ENCODE measurements at regions not wholly inside any gene's neighbourhood (a gene's known extent, or its start where the extent isn't known, plus 50 kb on each side); places are given as distances from the start of the nearest gene placed in this dataset.

DNA sequence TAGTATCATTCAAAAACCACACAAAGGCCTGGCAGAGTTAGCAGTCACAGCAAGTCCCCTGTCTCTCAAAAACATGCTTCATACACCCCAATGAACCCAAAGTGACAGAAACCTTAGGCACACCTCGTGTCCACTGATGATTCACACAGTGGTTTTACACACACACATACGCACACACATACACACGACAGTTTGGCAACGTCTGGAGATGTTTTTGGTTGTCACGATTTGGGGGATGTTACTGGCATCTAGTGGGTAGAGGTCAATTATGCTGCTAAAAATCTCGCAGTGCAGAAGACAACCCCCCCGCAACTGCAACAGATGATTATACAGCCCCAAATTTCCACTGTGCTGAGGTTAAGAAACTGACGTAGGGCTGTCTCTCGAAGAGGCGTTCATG, 72.9 kb upstream of the PARD3B start:
- Histone ChIP-seq H2AK5ac (ENCODE audit: low read length, severe bottlenecking) (no peak overlapping the region), H3K18ac (ENCODE audit: low read depth in 1 of 2, low read length in 2 of 2) (no peak overlapping the region), H3K4ac (ENCODE audit: low read depth in 1 of 2, low read length in 2 of 2) (no peak overlapping the region), H3K79me1 (replicated peaks; ENCODE audit: low read length, poor library complexity, severe bottlenecking) (no peaks in the 10 kb centered on the region), H3K4me2 (ENCODE audit: low read length, poor library complexity, severe bottlenecking) (no peak overlapping the region), H3K4me1 (ENCODE audit: control insufficient read depth, insufficient read depth, low read depth, low read length) (no peaks in the 10 kb centered on the region), H3K23ac (ENCODE audit: low read length in 2 of 2) (no peak overlapping the region), H3K27ac (ENCODE audit: low read length, poor library complexity, severe bottlenecking) (no peak overlapping the region), H3K9ac (ENCODE audit: low read length) (no peak overlapping the region), H3K14ac (ENCODE audit: low read length in 2 of 2) (peak overlapping the region in 1 of 2 experiments; percentile 49), H2AFZ (ENCODE audit: low read depth, low read length) (no peak overlapping the region), H2BK12ac (ENCODE audit: low read length in 2 of 2) (peak overlapping the region in 1 of 2 experiments; percentile 56), H2BK120ac (ENCODE audit: low read depth, low read length) (no peak overlapping the region), H3K27me3 (ENCODE audit: control insufficient read depth in 1 of 2, insufficient read depth in 1 of 2, low read length in 2 of 2) (no peaks in the 10 kb centered on the region), H2BK15ac (ENCODE audit: low read depth, poor library complexity, severe bottlenecking) (no peak overlapping the region), H3K9me3 (ENCODE audit: control insufficient read depth, low read length) (no peaks in the 10 kb centered on the region), H2BK5ac (ENCODE audit: low read depth, low read length, poor library complexity, severe bottlenecking) (no peak overlapping the region), H3K4me3 (ENCODE audit: insufficient read depth in 1 of 2, low read depth in 1 of 2, low read length in 2 of 2) (no peak overlapping the region), H4K91ac (ENCODE audit: low read length) (no peak overlapping the region), H4K8ac (ENCODE audit: low read length) (no peak overlapping the region), H3K36me3 (ENCODE audit: control insufficient read depth in 1 of 2, insufficient read depth in 2 of 2, low read depth in 1 of 2, low read length in 2 of 2) (no peaks in the 10 kb centered on the region)
- DNase-seq, result no peak
- WGBS, result 94% methylated on average over 10 of the region's 10 CpGs

DNA sequence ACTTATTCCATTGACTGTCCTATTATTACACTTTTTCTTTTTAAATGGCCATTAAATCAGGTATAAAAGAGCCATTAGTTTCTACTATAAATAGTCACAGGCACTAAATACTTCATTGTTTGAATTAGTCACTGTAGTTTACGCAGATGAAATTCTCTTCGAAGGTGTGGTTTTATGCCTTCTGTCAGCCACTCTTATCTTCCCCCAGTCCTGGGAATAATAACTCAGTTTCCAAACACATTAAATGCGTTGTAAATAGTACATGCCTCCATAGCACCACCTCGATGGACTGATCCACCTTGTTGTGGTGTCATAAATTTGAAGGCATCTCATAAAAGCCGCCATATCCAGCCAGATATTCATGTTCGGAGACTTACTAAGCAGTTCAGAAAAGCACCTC, 72.1 kb upstream of the PARD3B start:
- no peak for DNase-seq
- no peaks in the 10 kb centered on the region for H3K9me3 ChIP-seq (ENCODE audit: control insufficient read depth, low read length)
- H2BK12ac ChIP-seq (ENCODE audit: low read length in 2 of 2), result no peak overlapping the region
- H3K27me3 ChIP-seq (ENCODE audit: control insufficient read depth in 1 of 2, insufficient read depth in 1 of 2, low read length in 2 of 2), result no peaks in the 10 kb centered on the region
- H3K4me1 ChIP-seq (ENCODE audit: control insufficient read depth, insufficient read depth, low read depth, low read length), result no peaks in the 10 kb centered on the region
- no peak overlapping the region for H2BK15ac ChIP-seq (ENCODE audit: low read depth, poor library complexity, severe bottlenecking)
- no peak overlapping the region for H3K4me3 ChIP-seq (ENCODE audit: insufficient read depth in 1 of 2, low read depth in 1 of 2, low read length in 2 of 2)
- no peak overlapping the region for H3K18ac ChIP-seq (ENCODE audit: low read depth in 1 of 2, low read length in 2 of 2)
- H2AK5ac ChIP-seq (ENCODE audit: low read length, severe bottlenecking), result no peak overlapping the region
- WGBS, result 93% methylated on average over 6 of the region's 6 CpGs
- H3K4me2 ChIP-seq (ENCODE audit: low read length, poor library complexity, severe bottlenecking), result no peak overlapping the region
- H3K27ac ChIP-seq (ENCODE audit: low read length, poor library complexity, severe bottlenecking), result no peak overlapping the region
- no peak overlapping the region for H3K9ac ChIP-seq (ENCODE audit: low read length)
- no peak overlapping the region for H2BK5ac ChIP-seq (ENCODE audit: low read depth, low read length, poor library complexity, severe bottlenecking)
- H2AFZ ChIP-seq (ENCODE audit: low read depth, low read length), result no peak overlapping the region
- no peak overlapping the region for H2BK120ac ChIP-seq (ENCODE audit: low read depth, low read length)
- no peak overlapping the region for H3K14ac ChIP-seq (ENCODE audit: low read length in 2 of 2)
- H3K36me3 ChIP-seq (ENCODE audit: control insufficient read depth in 1 of 2, insufficient read depth in 2 of 2, low read depth in 1 of 2, low read length in 2 of 2), result no peaks in the 10 kb centered on the region
- H4K8ac ChIP-seq (ENCODE audit: low read length), result no peak overlapping the region
- no peak overlapping the region for H4K91ac ChIP-seq (ENCODE audit: low read length)
- no peaks in the 10 kb centered on the region for H3K79me1 ChIP-seq (replicated peaks; ENCODE audit: low read length, poor library complexity, severe bottlenecking)
- no peak overlapping the region for H3K23ac ChIP-seq (ENCODE audit: low read length in 2 of 2)
- no peak overlapping the region for H3K4ac ChIP-seq (ENCODE audit: low read depth in 1 of 2, low read length in 2 of 2)

- H2BK5ac ChIP-seq (ENCODE audit: low read depth, low read length, poor library complexity, severe bottlenecking), result no peak overlapping the region
- no peak overlapping the region for H4K91ac ChIP-seq (ENCODE audit: low read length)
- 100% methylated on average over 5 of the region's 5 CpGs for WGBS
- no peak overlapping the region for H3K27ac ChIP-seq (ENCODE audit: low read length, poor library complexity, severe bottlenecking)
- no peak overlapping the region for H4K8ac ChIP-seq (ENCODE audit: low read length)
- no peaks in the 10 kb centered on the region for H3K79me1 ChIP-seq (replicated peaks; ENCODE audit: low read length, poor library complexity, severe bottlenecking)
- H3K9ac ChIP-seq (ENCODE audit: low read length), result no peak overlapping the region
- H3K4me2 ChIP-seq (ENCODE audit: low read length, poor library complexity, severe bottlenecking), result no peak overlapping the region
- no peak overlapping the region for H2BK120ac ChIP-seq (ENCODE audit: low read depth, low read length)
- H3K4me3 ChIP-seq (ENCODE audit: insufficient read depth in 1 of 2, low read depth in 1 of 2, low read length in 2 of 2), result no peak overlapping the region
- no peak overlapping the region for H3K14ac ChIP-seq (ENCODE audit: low read length in 2 of 2)
- no peak overlapping the region for H3K18ac ChIP-seq (ENCODE audit: low read depth in 1 of 2, low read length in 2 of 2)
- no peak overlapping the region for H3K23ac ChIP-seq (ENCODE audit: low read length in 2 of 2)
- no peak overlapping the region for H2AK5ac ChIP-seq (ENCODE audit: low read length, severe bottlenecking)
- H3K4me1 ChIP-seq (ENCODE audit: control insufficient read depth, insufficient read depth, low read depth, low read length), result peaks cover 2% of the 10 kb centered on the region
- H3K4ac ChIP-seq (ENCODE audit: low read depth in 1 of 2, low read length in 2 of 2), result no peak overlapping the region
- H3K27me3 ChIP-seq (ENCODE audit: control insufficient read depth in 1 of 2, insufficient read depth in 1 of 2, low read length in 2 of 2), result no peaks in the 10 kb centered on the region
- no peak overlapping the region for H2BK12ac ChIP-seq (ENCODE audit: low read length in 2 of 2)
- DNase-seq, result no peak
- H2AFZ ChIP-seq (ENCODE audit: low read depth, low read length), result no peak overlapping the region
- no peaks in the 10 kb centered on the region for H3K36me3 ChIP-seq (ENCODE audit: control insufficient read depth in 1 of 2, insufficient read depth in 2 of 2, low read depth in 1 of 2, low read length in 2 of 2)
- H2BK15ac ChIP-seq (ENCODE audit: low read depth, poor library complexity, severe bottlenecking), result no peak overlapping the region
- no peaks in the 10 kb centered on the region for H3K9me3 ChIP-seq (ENCODE audit: control insufficient read depth, low read length)
These were observed 69.9 kb upstream of the PARD3B start for GRCh38 chr2:204475399-204475798.

- Histone ChIP-seq H3K9ac (ENCODE audit: low read length) (no peak overlapping the region), H2BK12ac (ENCODE audit: low read length in 2 of 2) (no peak overlapping the region), H3K23ac (ENCODE audit: low read length in 2 of 2) (no peak overlapping the region), H3K4me2 (ENCODE audit: low read length, poor library complexity, severe bottlenecking) (no peak overlapping the region), H2AK5ac (ENCODE audit: low read length, severe bottlenecking) (no peak overlapping the region), H3K4ac (ENCODE audit: low read depth in 1 of 2, low read length in 2 of 2) (no peak overlapping the region), H3K4me3 (ENCODE audit: insufficient read depth in 1 of 2, low read depth in 1 of 2, low read length in 2 of 2) (no peak overlapping the region), H2BK5ac (ENCODE audit: low read depth, low read length, poor library complexity, severe bottlenecking) (no peak overlapping the region), H3K14ac (ENCODE audit: low read length in 2 of 2) (no peak overlapping the region), H4K8ac (ENCODE audit: low read length) (no peak overlapping the region), H2BK15ac (ENCODE audit: low read depth, poor library complexity, severe bottlenecking) (no peak overlapping the region), H3K79me1 (replicated peaks; ENCODE audit: low read length, poor library complexity, severe bottlenecking) (no peaks in the 10 kb centered on the region), H3K4me1 (ENCODE audit: control insufficient read depth, insufficient read depth, low read depth, low read length) (peaks cover 2% of the 10 kb centered on the region), H3K18ac (ENCODE audit: low read depth in 1 of 2, low read length in 2 of 2) (no peak overlapping the region), H4K91ac (ENCODE audit: low read length) (no peak overlapping the region), H3K36me3 (ENCODE audit: control insufficient read depth in 1 of 2, insufficient read depth in 2 of 2, low read depth in 1 of 2, low read length in 2 of 2) (no peaks in the 10 kb centered on the region), H3K27me3 (ENCODE audit: control insufficient read depth in 1 of 2, insufficient read depth in 1 of 2, low read length in 2 of 2) (no peaks in the 10 kb centered on the region), H3K27ac (ENCODE audit: low read length, poor library complexity, severe bottlenecking) (no peak overlapping the region), H2BK120ac (ENCODE audit: low read depth, low read length) (no peak overlapping the region), H3K9me3 (ENCODE audit: control insufficient read depth, low read length) (no peaks in the 10 kb centered on the region), H2AFZ (ENCODE audit: low read depth, low read length) (no peak overlapping the region)
- 91% methylated on average over 4 of the region's 4 CpGs for WGBS
- DNase-seq, result no peak
These were observed 67.8 kb upstream of the PARD3B start for GRCh38 chr2:204477358-204477950.

All from mesenchymal stem cell (in vitro differentiated cells and primary cell).